ENCODE measurements at regions not wholly inside any gene's neighbourhood (a gene's known extent, or its start where the extent isn't known, plus 50 kb on each side); places are given as distances from the start of the nearest gene placed in this dataset.
"Not testable (repeated sequence)": the region's sequence is repeated elsewhere in the genome, so short reads cannot be mapped to it uniquely, and the experiment has no call there.

- DNase-seq (ENCODE audit: low read depth): no peak
These were observed 324.9 kb downstream of the NAF1 start for GRCh38 chr4:162841753-162842152.

- no peak for DNase-seq (ENCODE audit: low read depth)
These were observed 326.9 kb downstream of the NAF1 start for GRCh38 chr4:162839814-162840213.

GRCh38 chr4:162838671-162839070 lies 328.0 kb downstream of the NAF1 start:
- no peak for DNase-seq (ENCODE audit: low read depth)

- no peak for DNase-seq (ENCODE audit: low read depth)
These were observed 329.0 kb downstream of the NAF1 start for GRCh38 chr4:162837679-162838078.

GRCh38 chr4:162837241-162837640 lies 329.4 kb downstream of the NAF1 start:
- DNase-seq (ENCODE audit: low read depth): no peak

- no peak for DNase-seq (ENCODE audit: low read depth)
These were observed 329.9 kb downstream of the NAF1 start for GRCh38 chr4:162836773-162837172.

GRCh38 chr4:162836258-162836657 lies 330.4 kb downstream of the NAF1 start:
- DNase-seq (ENCODE audit: low read depth): not testable (repeated sequence)

GRCh38 chr4:162830899-162831298 lies 335.8 kb downstream of the NAF1 start:
- no peak for DNase-seq (ENCODE audit: low read depth)

- DNase-seq (ENCODE audit: low read depth): not testable (repeated sequence)
These were observed 349.3 kb downstream of the NAF1 start for GRCh38 chr4:162817374-162817773.

- no peak for DNase-seq (ENCODE audit: low read depth)
These were observed 362.3 kb downstream of the NAF1 start for GRCh38 chr4:162804351-162804924.

GRCh38 chr4:162803378-162803777 lies 363.3 kb downstream of the NAF1 start:
- no peak for DNase-seq (ENCODE audit: low read depth)

- no peak for DNase-seq (ENCODE audit: low read depth)
These were observed 369.6 kb downstream of the NAF1 start for GRCh38 chr4:162797108-162797507.

- DNase-seq (ENCODE audit: low read depth): no peak
These were observed 373.1 kb downstream of the NAF1 start for GRCh38 chr4:162793571-162793970.

- no peak for DNase-seq (ENCODE audit: low read depth)
These were observed 373.7 kb downstream of the NAF1 start for GRCh38 chr4:162793004-162793403.

GRCh38 chr4:162791226-162791625 lies 375.5 kb downstream of the NAF1 start:
- DNase-seq (ENCODE audit: low read depth): no peak

- DNase-seq (ENCODE audit: low read depth): no peak
These were observed 379.6 kb downstream of the NAF1 start for GRCh38 chr4:162787120-162787519.

GRCh38 chr4:162782778-162783525 lies 383.7 kb downstream of the NAF1 start:
- no peak for DNase-seq (ENCODE audit: low read depth)

GRCh38 chr4:162782096-162782777 lies 384.5 kb downstream of the NAF1 start:
- no peak for DNase-seq (ENCODE audit: low read depth)

- no peak for DNase-seq (ENCODE audit: low read depth)
These were observed 395.8 kb downstream of the NAF1 start for GRCh38 chr4:162770761-162771490.

- no peak for DNase-seq (ENCODE audit: low read depth)
These were observed 399.6 kb downstream of the NAF1 start for GRCh38 chr4:162767083-162767482.

- no peak for DNase-seq (ENCODE audit: low read depth)
These were observed 404.7 kb downstream of the NAF1 start for GRCh38 chr4:162761965-162762364.

- DNase-seq (ENCODE audit: low read depth): not testable (repeated sequence)
These were observed 426.5 kb downstream of the NAF1 start for GRCh38 chr4:162740228-162740627.

Measured in LHCN-M2 (cell line).